Panc1 (cell line): ENCODE measurements at regions not wholly inside any gene's neighbourhood (a gene's known extent, or its start where the extent isn't known, plus 50 kb on each side); places are given as distances from the start of the nearest gene placed in this dataset.

Experiments
- CTCF ChIP-seq: fragments of 450-650 bp; IDR thresholded peaks from 2 replicates; pipeline ENCODE4 v1.5.1; 2017; ENCODE audit warnings: mild to moderate bottlenecking
- SIN3A ChIP-seq: IDR thresholded peaks from 2 replicates; pipeline ENCODE4 v1.6.1; 2012; ENCODE audit warnings: low read depth, mild to moderate bottlenecking, low read length, moderate library complexity, borderline replicate concordance; ENCODE audit not compliant: insufficient read depth
- TCF7L2 ChIP-seq: IDR thresholded peaks from 2 replicates; pipeline ENCODE4 v1.6.1; 2011; ENCODE audit warnings: mild to moderate bottlenecking, low read depth, low read length, inconsistent platforms

- TF ChIP-seq CTCF (no peak), TCF7L2 (no peak), SIN3A (no peak)
Measured at GRCh38 chr2:2493496-2493895, 162.4 kb upstream of the MYT1L start.
